H9 (cell line): ENCODE measurements at regions not wholly inside any gene's neighbourhood (a gene's known extent, or its start where the extent isn't known, plus 50 kb on each side); places are given as distances from the start of the nearest gene placed in this dataset.

Experiments used
- DNase-seq: peaks from one replicate; pipeline ENCODE4 v3.0.0-alpha.2; 2017
- H2AFZ ChIP-seq: one replicate; pipeline ENCODE4 v1.6.1; 2013; ENCODE audit warnings: mild to moderate bottlenecking, low read length, control low read depth, moderate library complexity
- H2AK5ac ChIP-seq: 2 replicates; pipeline ENCODE4 v1.6.1; 2013; ENCODE audit warnings: low read length, control low read depth, mixed read lengths; ENCODE audit not compliant: insufficient read length
- H2BK120ac ChIP-seq: one replicate; pipeline ENCODE4 v1.6.1; 2013; ENCODE audit warnings: low read depth, mild to moderate bottlenecking, low read length, control low read depth, inconsistent platforms; ENCODE audit not compliant: poor library complexity, severe bottlenecking
- H2BK12ac ChIP-seq: 2 replicates; pipeline ENCODE4 v1.6.1; 2013; ENCODE audit warnings: low read length, control low read depth, mixed read lengths, low read depth; ENCODE audit not compliant: insufficient read length
- H2BK15ac ChIP-seq: 2 replicates; pipeline ENCODE4 v1.6.1; 2013; ENCODE audit warnings: low read depth, low read length, control low read depth
- H2BK20ac ChIP-seq: one replicate; pipeline ENCODE4 v1.6.1; 2013; ENCODE audit warnings: low read depth, mild to moderate bottlenecking, low read length, control low read depth, inconsistent platforms; ENCODE audit not compliant: poor library complexity, severe bottlenecking
- H2BK5ac ChIP-seq: 2 replicates; pipeline ENCODE4 v1.6.1; 2013; ENCODE audit warnings: low read length, control low read depth, mixed read lengths; ENCODE audit not compliant: insufficient read length
- H3K14ac ChIP-seq: 2 replicates; pipeline ENCODE4 v1.6.1; 2013; ENCODE audit warnings: low read length, control low read depth; ENCODE audit not compliant: insufficient read depth
- H3K18ac ChIP-seq: 2 replicates; pipeline ENCODE4 v1.6.1; 2013; ENCODE audit warnings: low read depth, mild to moderate bottlenecking, mixed read lengths, low read length, control low read depth; ENCODE audit not compliant: insufficient read length
- H3K23ac ChIP-seq: 2 replicates; pipeline ENCODE4 v1.6.1; 2013; ENCODE audit warnings: low read length, control low read depth, mixed read lengths, low read depth; ENCODE audit not compliant: insufficient read length
- H3K23me2 ChIP-seq: 2 replicates; pipeline ENCODE4 v1.6.1; 2013; ENCODE audit warnings: low read depth, mild to moderate bottlenecking, mixed read lengths, low read length, control low read depth; ENCODE audit not compliant: insufficient read length, poor library complexity, severe bottlenecking
- H3K27ac ChIP-seq: 2 replicates; pipeline ENCODE4 v1.5.1; 2013; ENCODE audit warnings: low read length, control low read depth, mixed read lengths, low read depth; ENCODE audit not compliant: insufficient read length
- H3K27me3 ChIP-seq: 2 replicates; pipeline ENCODE4 v1.6.1; 2013; ENCODE audit warnings: low read length, control low read depth, inconsistent platforms; ENCODE audit not compliant: insufficient read depth
- H3K4ac ChIP-seq: 2 replicates; pipeline ENCODE4 v1.6.1; 2013; ENCODE audit warnings: low read depth, mild to moderate bottlenecking, control low read depth, inconsistent platforms, low read length, moderate library complexity
- H3K4me1 ChIP-seq: 2 replicates; pipeline ENCODE4 v1.6.1; 2013; ENCODE audit warnings: low read length, control low read depth, inconsistent platforms; ENCODE audit not compliant: insufficient read depth
- H3K4me2 ChIP-seq: 2 replicates; pipeline ENCODE4 v1.6.1; 2013; ENCODE audit warnings: low read length, control low read depth, mixed read lengths; ENCODE audit not compliant: insufficient read length, insufficient read depth
- H3K56ac ChIP-seq: 2 replicates; pipeline ENCODE4 v1.6.1; 2013; ENCODE audit warnings: low read depth, mild to moderate bottlenecking, mixed read lengths, low read length, control low read depth; ENCODE audit not compliant: insufficient read length
- H3K79me1 ChIP-seq: 2 replicates; pipeline ENCODE4 v1.6.1; 2013; ENCODE audit warnings: low read depth, mild to moderate bottlenecking, moderate library complexity, low read length, control low read depth, inconsistent platforms; ENCODE audit not compliant: insufficient read depth, poor library complexity, severe bottlenecking
- H3K79me2 ChIP-seq: 2 replicates; pipeline ENCODE4 v1.6.1; 2013; ENCODE audit warnings: low read length, control low read depth, inconsistent platforms; ENCODE audit not compliant: insufficient read depth
- H3K9ac ChIP-seq: 2 replicates; pipeline ENCODE4 v1.6.1; 2013; ENCODE audit warnings: low read length, control low read depth, mixed read lengths; ENCODE audit not compliant: insufficient read length; ENCODE audit errors: extremely low read depth
- H3K9me3 ChIP-seq: one replicate; pipeline ENCODE4 v1.6.1; 2013; ENCODE audit warnings: low read depth, low read length, inconsistent platforms; ENCODE audit not compliant: control insufficient read depth
- H3T11ph ChIP-seq: one replicate; pipeline ENCODE4 v1.6.1; 2013; ENCODE audit warnings: mild to moderate bottlenecking, low read length, control low read depth, inconsistent platforms
- H4K20me1 ChIP-seq: one replicate; pipeline ENCODE4 v1.6.1; 2013; ENCODE audit not compliant: control insufficient read depth, insufficient read length, insufficient read depth
- H4K5ac ChIP-seq: 2 replicates; pipeline ENCODE4 v1.6.1; 2013; ENCODE audit warnings: low read depth, mild to moderate bottlenecking, mixed read lengths, low read length, control low read depth; ENCODE audit not compliant: insufficient read length
- H4K8ac ChIP-seq: replicated peaks from 2 replicates; pipeline ENCODE4 v1.6.1; 2013; ENCODE audit warnings: low read length, control low read depth, mixed read lengths, low read depth; ENCODE audit not compliant: insufficient read length
- H4K91ac ChIP-seq: 2 replicates; pipeline ENCODE4 v1.6.1; 2013; ENCODE audit warnings: low read depth, mild to moderate bottlenecking, moderate library complexity, mixed read lengths, low read length, control low read depth; ENCODE audit not compliant: insufficient read length
- H3K27ac Mint-ChIP-seq, 3 experiments: 2 replicates in 2 of 3; 3 replicates in 1 of 3; pipeline ENCODE4 v1.8.0; 2020 to 2021; ENCODE audit warnings: mixed read lengths in 3 of 3, mild to moderate bottlenecking in 1 of 3, moderate library complexity in 1 of 3
- H3K27me3 Mint-ChIP-seq: 2 replicates; pipeline ENCODE4 v1.8.0; 2021; ENCODE audit warnings: low read depth, mild to moderate bottlenecking, moderate library complexity, mixed read lengths
- H3K36me3 Mint-ChIP-seq, 3 experiments: 2 replicates in 2 of 3; 3 replicates in 1 of 3; pipeline ENCODE4 v1.8.0; 2020 to 2021; ENCODE audit warnings: low read depth in 3 of 3, mixed read lengths in 3 of 3; ENCODE audit not compliant: insufficient read depth in 1 of 3
- H3K4me1 Mint-ChIP-seq, 2 experiments: 2 replicates each; pipeline ENCODE4 v1.8.0; 2020; ENCODE audit warnings: mixed read lengths in 2 of 2
- H3K4me3 Mint-ChIP-seq, 2 experiments: 2 replicates in 1 of 2; 3 replicates in 1 of 2; pipeline ENCODE4 v1.8.0; 2020 to 2021; ENCODE audit warnings: mild to moderate bottlenecking in 2 of 2, mixed read lengths in 2 of 2, moderate library complexity in 1 of 2
- H3K9me3 Mint-ChIP-seq, 2 experiments: 2 replicates in 1 of 2; 3 replicates in 1 of 2; pipeline ENCODE4 v1.8.0; 2020; ENCODE audit warnings: mild to moderate bottlenecking in 2 of 2, mixed read lengths in 2 of 2, moderate library complexity in 1 of 2
- CTCF ChIP-seq: fragments of 200-600 bp; sonication (generic); conservative IDR thresholded peaks from 3 replicates; pipeline ENCODE4 v1.8.0; 2021; ENCODE audit warnings: antibody characterized with exemption, mild to moderate bottlenecking
- WGBS: extraction: QIAGEN DNeasy Blood & Tissue Kit; methylation state at CpG from one replicate; pipeline ENCODE4 v1.1.7; 2013; ENCODE audit warnings: missing lambda C conversion rate, low lambda C conversion rate, mixed read lengths; ENCODE audit not compliant: insufficient read length; ENCODE audit errors: extremely low coverage; 5-methylcytosine and 5-hydroxymethylcytosine counted together

- H3K23me2 ChIP-seq, result no peaks in the 10 kb centered on the region
- H3K23ac ChIP-seq, result no peak overlapping the region
- no peak overlapping the region for H2AK5ac ChIP-seq
- no peak for DNase-seq
- H3K4me1 ChIP-seq, result no peaks in the 10 kb centered on the region
- no peak overlapping the region for H2BK20ac ChIP-seq
- no peak overlapping the region for H2AFZ ChIP-seq
- H3K18ac ChIP-seq, result no peak overlapping the region
- H2BK120ac ChIP-seq, result no peak overlapping the region
- no peak overlapping the region for H2BK15ac ChIP-seq
- no peak overlapping the region for H4K5ac ChIP-seq
- Mint-ChIP-seq H3K27me3 (no peaks in the 10 kb centered on the region), H3K27ac (no peak overlapping the region), H3K4me1 (peaks cover 14 to 16% of the 10 kb centered on the region in 2 experiments), H3K36me3 (peaks cover 3 to 11% (median 7%) of the 10 kb centered on the region in 3 experiments), H3K4me3 (no peak overlapping the region), H3K9me3 (peaks cover 10% of the 10 kb centered on the region in 2 experiments)
- no peaks in the 10 kb centered on the region for H3K27me3 ChIP-seq
- no peak overlapping the region for H3K27ac ChIP-seq
- no peak overlapping the region for H4K91ac ChIP-seq
- no peak overlapping the region for H3K4me2 ChIP-seq
- H2BK5ac ChIP-seq, result no peak overlapping the region
- H3K9me3 ChIP-seq, result no peaks in the 10 kb centered on the region
- no peak overlapping the region for H3K4ac ChIP-seq
- H4K8ac ChIP-seq, result no peak overlapping the region
- TF ChIP-seq CTCF, result no peak
- no CpG with 5 or more reads among the region's 3 CpGs for WGBS
- H3K14ac ChIP-seq, result no peak overlapping the region
- no peak overlapping the region for H3T11ph ChIP-seq
- no peaks in the 10 kb centered on the region for H3K79me1 ChIP-seq
- no peak overlapping the region for H2BK12ac ChIP-seq
- no peaks in the 10 kb centered on the region for H4K20me1 ChIP-seq
- H3K79me2 ChIP-seq, result no peaks in the 10 kb centered on the region
- no peak overlapping the region for H3K56ac ChIP-seq
- H3K9ac ChIP-seq, result no peak overlapping the region
These were observed 587.8 kb upstream of the POM121L12 start for GRCh38 chr7:52447581-52448180.
